ENCODE measurements at regions not wholly inside any gene's neighbourhood (a gene's known extent, or its start where the extent isn't known, plus 50 kb on each side); places are given as distances from the start of the nearest gene placed in this dataset.

GRCh38 chr1:39146681-39147080 lies 57.8 kb upstream of the MACF1 start:
- no peak for TF ChIP-seq CTCF (IDR thresholded peaks at IDR 0.05; ENCODE audit: insufficient read depth, low read depth, low read length, missing control alignments)
- H3K4me3 ChIP-seq (ENCODE audit: low read length), result no peak overlapping the region
- DNase-seq (ENCODE audit: low read depth), result no peak

GRCh38 chr1:39147099-39148025 lies 57.1 kb upstream of the MACF1 start:
- no peak for DNase-seq (ENCODE audit: low read depth)
- TF ChIP-seq CTCF (IDR thresholded peaks at IDR 0.05; ENCODE audit: insufficient read depth, low read depth, low read length, missing control alignments), result no peak
- no peak overlapping the region for H3K4me3 ChIP-seq (ENCODE audit: low read length)

GRCh38 chr1:39148942-39149341 lies 55.6 kb upstream of the MACF1 start:
- no peak for DNase-seq (ENCODE audit: low read depth)
- no peak overlapping the region for H3K4me3 ChIP-seq (ENCODE audit: low read length)
- TF ChIP-seq CTCF (IDR thresholded peaks at IDR 0.05; ENCODE audit: insufficient read depth, low read depth, low read length, missing control alignments), result no peak

GRCh38 chr1:39149509-39149908 lies 55.0 kb upstream of the MACF1 start:
- no peak for TF ChIP-seq CTCF (IDR thresholded peaks at IDR 0.05; ENCODE audit: insufficient read depth, low read depth, low read length, missing control alignments)
- no peak for DNase-seq (ENCODE audit: low read depth)
- H3K4me3 ChIP-seq (ENCODE audit: low read length), result no peak overlapping the region

GRCh38 chr1:39150779-39151178 lies 53.7 kb upstream of the MACF1 start:
- no peak for DNase-seq (ENCODE audit: low read depth)
- no peak overlapping the region for H3K4me3 ChIP-seq (ENCODE audit: low read length)
- TF ChIP-seq CTCF (IDR thresholded peaks at IDR 0.05; ENCODE audit: insufficient read depth, low read depth, low read length, missing control alignments), result no peak

- TF ChIP-seq CTCF (IDR thresholded peaks at IDR 0.05; ENCODE audit: insufficient read depth, low read depth, low read length, missing control alignments), result no peak
- no peak overlapping the region for H3K4me3 ChIP-seq (ENCODE audit: low read length)
- no peak for DNase-seq (ENCODE audit: low read depth)
These were observed 53.2 kb upstream of the MACF1 start for GRCh38 chr1:39151267-39151666.

GRCh38 chr1:39152923-39153322 lies 51.6 kb upstream of the MACF1 start:
- no peak for TF ChIP-seq CTCF (IDR thresholded peaks at IDR 0.05; ENCODE audit: insufficient read depth, low read depth, low read length, missing control alignments)
- DNase-seq (ENCODE audit: low read depth), result no peak
- no peak overlapping the region for H3K4me3 ChIP-seq (ENCODE audit: low read length)

Measured in epithelial cell of esophagus (primary cell).